ENCODE measurements at regions not wholly inside any gene's neighbourhood (a gene's known extent, or its start where the extent isn't known, plus 50 kb on each side); places are given as distances from the start of the nearest gene placed in this dataset.

GRCh38 chr3:26894443-26894842 lies 271.9 kb downstream of the LRRC3B start:
- TF ChIP-seq EZH2phosphoT487 (IDR thresholded peaks at IDR 0.05; ENCODE audit: borderline replicate concordance, low read depth, low read length) (no peak), CTCF (conservative IDR thresholded peaks at IDR 0.05; ENCODE audit: low read length) (no peak)

Data from OCI-LY7 (cell line).